Motor neuron (in vitro differentiated cells): ENCODE measurements at regions not wholly inside any gene's neighbourhood (a gene's known extent, or its start where the extent isn't known, plus 50 kb on each side); places are given as distances from the start of the nearest gene placed in this dataset.

Source experiments
- ATAC-seq, 8 experiments: fragments of 200-7000 bp; cut with Tn5 transposase; replicated peaks in 6 of 8; 2 replicates each; pipeline ENCODE4 v1.8.0; 2021; ENCODE audit warnings: mild to moderate bottlenecking in 8 of 8, moderate library complexity in 8 of 8
- H3K27ac ChIP-seq, 2 donors: fragments of 250-450 bp; sonication (Bioruptor Pico); 2 replicates each; pipeline ENCODE4 v1.9.0; 2021; ENCODE audit warnings: antibody characterized with exemption in 2 of 2, mild to moderate bottlenecking in 2 of 2, moderate library complexity in 1 of 2
- H3K4me1 ChIP-seq, 2 donors: fragments of 250-450 bp; sonication (Bioruptor Pico); replicated peaks in 1 of 2; 2 replicates each; pipeline ENCODE4 v1.6.1; 2021; ENCODE audit warnings: antibody characterized with exemption in 2 of 2, mild to moderate bottlenecking in 2 of 2, moderate library complexity in 1 of 2
- H3K4me3 ChIP-seq, 5 donors: fragments of 250-450 bp; sonication (Bioruptor Pico); 2 replicates each; pipeline ENCODE4 v1.9.0; 2021; ENCODE audit warnings: antibody characterized with exemption in 5 of 5, mild to moderate bottlenecking in 5 of 5, moderate library complexity in 4 of 5
- whole genome bisulfite sequencing, 10 experiments: fragments of 450-650 bp; shearing (Covaris generic); methylation state at CpG; one replicate each; pipeline ENCODE4 v1.0.0; 2022; 5-methylcytosine and 5-hydroxymethylcytosine counted together
- in situ Hi-C, 9 experiments: fragments of 400-800 bp; cut with MboI; loops; one replicate each; pipeline ENCODE4 v1.15.0; 2021; ENCODE audit warnings: low sequenced_read_pairs in 9 of 9, low pct_unique_long_range_greater_than_20kb in 2 of 9; ENCODE audit not compliant: unreplicated experiment in 9 of 9

GRCh38 chr1:17946434-17946833, 161.2 kb upstream of the IGSF21 start:
- no peak for ATAC-seq
- in situ Hi-C loops = no loop called here
- H3K4me1 ChIP-seq = peaks cover 7 to 8% of the 10 kb centered on the region in 2 donors
- H3K4me3 ChIP-seq = no peak overlapping the region
- H3K27ac ChIP-seq = no peak overlapping the region
- WGBS, 10 experiments = 20 to 100% (median 100%) methylated on average over 1 of the region's 1 CpG; no CpG with 5 or more reads in 3 of the 10 experiments

- Histone ChIP-seq H3K27ac (no peak overlapping the region), H3K4me3 (no peak overlapping the region), H3K4me1 (peaks cover 7 to 8% of the 10 kb centered on the region in 2 donors)
- 6% methylated on average over 4 of the region's 9 CpGs; no CpG with 5 or more reads in 9 of the 10 experiments for WGBS, 10 experiments
- in situ Hi-C loops = no loop called here
- peak in 5 of 8 experiments; percentile 70 to 92 (median 88) for ATAC-seq
Observed at GRCh38 chr1:17948594-17948993, 159.0 kb upstream of the IGSF21 start.

- WGBS, 10 experiments = 16 to 100% (median 76%) methylated on average over 2 to 7 of the region's 8 CpGs; no CpG with 5 or more reads in 1 of the 10 experiments
- no peak for ATAC-seq
- peaks cover 7 to 8% of the 10 kb centered on the region in 2 donors for H3K4me1 ChIP-seq
- no peak overlapping the region for H3K27ac ChIP-seq
- H3K4me3 ChIP-seq = no peak overlapping the region
- in situ Hi-C loops = no loop called here
Observed at GRCh38 chr1:17949511-17949910, 158.1 kb upstream of the IGSF21 start.

GRCh38 chr1:17950728-17951127, 156.9 kb upstream of the IGSF21 start:
- Histone ChIP-seq H3K4me3 (no peak overlapping the region), H3K27ac (no peak overlapping the region), H3K4me1 (peaks cover 7 to 8% of the 10 kb centered on the region in 2 donors)
- ATAC-seq = peak in 4 of 8 experiments; percentile 10 to 56 (median 27)
- in situ Hi-C loops = no loop called here
- WGBS, 10 experiments = 32 to 79% (median 60%) methylated on average over 3 to 10 of the region's 12 CpGs; no CpG with 5 or more reads in 3 of the 10 experiments

- in situ Hi-C loops = no loop called here
- WGBS, 10 experiments = 0 to 88% (median 65%) methylated on average over 1 to 7 of the region's 10 CpGs; no CpG with 5 or more reads in 4 of the 10 experiments
- no peak overlapping the region for H3K27ac ChIP-seq
- H3K4me3 ChIP-seq = no peak overlapping the region
- no peak for ATAC-seq
- peaks cover 7 to 9% of the 10 kb centered on the region in 2 donors for H3K4me1 ChIP-seq
Observed at GRCh38 chr1:17952506-17952905, 155.1 kb upstream of the IGSF21 start.

GRCh38 chr1:17953921-17954320, 153.7 kb upstream of the IGSF21 start:
- WGBS, 10 experiments = 13 to 100% (median 68%) methylated on average over 1 to 4 of the region's 4 CpGs; no CpG with 5 or more reads in 1 of the 10 experiments
- in situ Hi-C loops = no loop called here
- Histone ChIP-seq H3K4me3 (no peak overlapping the region), H3K4me1 (peaks cover under 1 to 8% of the 10 kb centered on the region in 2 donors), H3K27ac (no peak overlapping the region)
- no peak for ATAC-seq

GRCh38 chr1:17955302-17956285, 152.0 kb upstream of the IGSF21 start:
- peak in 3 of 8 experiments; percentile 22 to 44 (median 31) for ATAC-seq
- Histone ChIP-seq H3K27ac (no peak overlapping the region), H3K4me1 (peaks cover 0 to 7% of the 10 kb centered on the region in 2 donors), H3K4me3 (no peak overlapping the region)
- in situ Hi-C loops = no loop called here
- 0 to 82% (median 53%) methylated on average over 1 to 6 of the region's 8 CpGs; no CpG with 5 or more reads in 1 of the 10 experiments for WGBS, 10 experiments

- ATAC-seq = peak in 6 of 8 experiments; percentile 30 to 86 (median 49)
- WGBS, 10 experiments = 0 to 63% (median 50%) methylated on average over 1 to 9 of the region's 10 CpGs; no CpG with 5 or more reads in 1 of the 10 experiments
- Histone ChIP-seq H3K4me3 (no peak overlapping the region), H3K27ac (no peak overlapping the region), H3K4me1 (peaks cover 0 to 7% of the 10 kb centered on the region in 2 donors)
- in situ Hi-C loops = no loop called here
Observed at GRCh38 chr1:17957588-17958267, 149.9 kb upstream of the IGSF21 start.

GRCh38 chr1:17958704-17959103, 148.9 kb upstream of the IGSF21 start:
- in situ Hi-C loops = no loop called here
- H3K27ac ChIP-seq = no peak overlapping the region
- H3K4me1 ChIP-seq = peaks cover 0 to 7% of the 10 kb centered on the region in 2 donors
- ATAC-seq = no peak
- no peak overlapping the region for H3K4me3 ChIP-seq
- 60 to 85% (median 80%) methylated on average over 1 of the region's 1 CpG; no CpG with 5 or more reads in 5 of the 10 experiments for WGBS, 10 experiments

- no peak for ATAC-seq
- H3K4me1 ChIP-seq = no peaks in the 10 kb centered on the region
- in situ Hi-C loops = no loop called here
- no peak overlapping the region for H3K4me3 ChIP-seq
- no peak overlapping the region for H3K27ac ChIP-seq
- WGBS, 10 experiments = 0 to 82% (median 61%) methylated on average over 1 to 8 of the region's 10 CpGs
Observed at GRCh38 chr1:17963513-17963912, 144.1 kb upstream of the IGSF21 start.

- in situ Hi-C loops = no loop called here
- no peak for ATAC-seq
- Histone ChIP-seq H3K4me1 (no peaks in the 10 kb centered on the region), H3K27ac (no peak overlapping the region), H3K4me3 (no peak overlapping the region)
- 19 to 100% (median 85%) methylated on average over 1 to 5 of the region's 5 CpGs; no CpG with 5 or more reads in 4 of the 10 experiments for WGBS, 10 experiments
Observed at GRCh38 chr1:17965515-17966100, 142.0 kb upstream of the IGSF21 start.

GRCh38 chr1:17966341-17966740, 141.3 kb upstream of the IGSF21 start:
- in situ Hi-C loops = no loop called here

More at GRCh38 chr1:17966341-17966740, 141.3 kb upstream of the IGSF21 start:
- ATAC-seq = no peak
- 8 to 70% (median 44%) methylated on average over 1 to 6 of the region's 7 CpGs; no CpG with 5 or more reads in 5 of the 10 experiments for WGBS, 10 experiments
- H3K4me1 ChIP-seq = no peaks in the 10 kb centered on the region
- no peak overlapping the region for H3K4me3 ChIP-seq
- no peak overlapping the region for H3K27ac ChIP-seq
